ENCODE measurements at regions not wholly inside any gene's neighbourhood (a gene's known extent, or its start where the extent isn't known, plus 50 kb on each side); places are given as distances from the start of the nearest gene placed in this dataset.

GRCh38 chrX:121858867-121859647 lies 811.6 kb downstream of the GLUD2 start:
- TF ChIP-seq CTCF (IDR thresholded peaks at IDR 0.05; ENCODE audit: low read depth, low read length) (no peak), EZH2phosphoT487 (IDR thresholded peaks at IDR 0.05; ENCODE audit: low read depth) (no peak)
